Epithelial cell of esophagus (primary cell): ENCODE measurements at regions not wholly inside any gene's neighbourhood (a gene's known extent, or its start where the extent isn't known, plus 50 kb on each side); places are given as distances from the start of the nearest gene placed in this dataset.
A peak's percentile ranks its signal among the peaks of the same experiment; 100 is the strongest.

Experiments used
- DNase-seq: peaks from one replicate; pipeline ENCODE4 v3.0.0; 2010; ENCODE audit warnings: low read depth
- H3K4me3 ChIP-seq: 2 replicates; pipeline ENCODE4 v1.5.1; 2011; ENCODE audit warnings: mild to moderate bottlenecking, low read length, control low read depth
- CTCF ChIP-seq: IDR thresholded peaks from 2 replicates; pipeline ENCODE4 v1.5.1; 2011; ENCODE audit warnings: low read depth, mild to moderate bottlenecking, low read length, control low read depth, inconsistent platforms; ENCODE audit not compliant: insufficient read depth; ENCODE audit errors: missing control alignments

- TF ChIP-seq CTCF = no peak
- H3K4me3 ChIP-seq = no peak overlapping the region
- no peak for DNase-seq
These were observed 1591.0 kb upstream of the SLC10A2 start for GRCh38 chr13:104657196-104657595.

- no peak for TF ChIP-seq CTCF
- H3K4me3 ChIP-seq = no peak overlapping the region
- DNase-seq = peak; percentile 74
These were observed 1584.2 kb upstream of the SLC10A2 start for GRCh38 chr13:104650431-104650830.

- TF ChIP-seq CTCF = no peak
- DNase-seq = peak; percentile 27
- no peak overlapping the region for H3K4me3 ChIP-seq
These were observed 1582.1 kb upstream of the SLC10A2 start for GRCh38 chr13:104648291-104648690.

- DNase-seq = no peak
- no peak overlapping the region for H3K4me3 ChIP-seq
- TF ChIP-seq CTCF = no peak
These were observed 1579.6 kb upstream of the SLC10A2 start for GRCh38 chr13:104645786-104646185.

- DNase-seq = peak; percentile 20
- no peak overlapping the region for H3K4me3 ChIP-seq
- TF ChIP-seq CTCF = no peak
These were observed 1575.1 kb upstream of the SLC10A2 start for GRCh38 chr13:104641309-104641708.

GRCh38 chr13:104635879-104636278, 1569.7 kb upstream of the SLC10A2 start:
- no peak for DNase-seq
- H3K4me3 ChIP-seq = no peak overlapping the region
- no peak for TF ChIP-seq CTCF

- TF ChIP-seq CTCF = no peak
- no peak overlapping the region for H3K4me3 ChIP-seq
- DNase-seq = no peak
These were observed 1567.8 kb upstream of the SLC10A2 start for GRCh38 chr13:104634016-104634415.
